Ovary (tissue), 3 donors: ENCODE measurements at regions not wholly inside any gene's neighbourhood (a gene's known extent, or its start where the extent isn't known, plus 50 kb on each side); places are given as distances from the start of the nearest gene placed in this dataset.
"Not testable (repeated sequence)": the region's sequence is repeated elsewhere in the genome, so short reads cannot be mapped to it uniquely, and the experiment has no call there.

Experiments used
- POLR2A ChIP-seq: fragments of 450-650 bp; IDR thresholded peaks from one replicate; pipeline ENCODE4 v1.6.1; 2017; ENCODE audit warnings: antibody characterized with exemption, mild to moderate bottlenecking, moderate library complexity
- TF ChIP-seq, protein P1 (sequence below), 3 donors: fragments of 450-650 bp in 2 of 3; fragments of 200-600 bp in 1 of 3; IDR thresholded peaks; one replicate each; pipeline versions ENCODE4 v1.5.1 to v1.8.0; 2016 to 2022; ENCODE audit warnings: antibody characterized with exemption in 3 of 3, mild to moderate bottlenecking in 1 of 3
- donor health status: DM: no; HTN: no; CAD: no.

DNA sequence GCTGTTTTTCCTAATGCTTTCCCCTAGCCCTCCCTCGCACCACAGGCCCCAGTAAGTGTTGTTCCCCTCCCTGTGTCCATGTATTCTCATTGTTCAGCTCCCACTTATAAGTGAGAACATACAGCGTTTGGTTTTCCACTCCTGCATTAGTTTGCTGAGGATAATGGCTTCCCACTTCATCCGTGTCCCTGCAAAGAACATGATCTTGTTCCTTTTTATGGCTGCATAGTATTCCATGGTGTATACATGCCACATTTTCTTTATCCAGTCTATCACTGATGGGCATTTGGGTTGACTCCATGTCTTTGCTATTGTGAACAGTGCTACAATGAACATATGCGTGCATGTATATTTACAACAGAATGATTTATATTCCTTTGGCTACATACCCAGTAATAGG, 99.1 kb upstream of the CCDC28A start:
- not testable (repeated sequence) for TF ChIP-seq POLR2A
- TF ChIP-seq, protein P1, sequence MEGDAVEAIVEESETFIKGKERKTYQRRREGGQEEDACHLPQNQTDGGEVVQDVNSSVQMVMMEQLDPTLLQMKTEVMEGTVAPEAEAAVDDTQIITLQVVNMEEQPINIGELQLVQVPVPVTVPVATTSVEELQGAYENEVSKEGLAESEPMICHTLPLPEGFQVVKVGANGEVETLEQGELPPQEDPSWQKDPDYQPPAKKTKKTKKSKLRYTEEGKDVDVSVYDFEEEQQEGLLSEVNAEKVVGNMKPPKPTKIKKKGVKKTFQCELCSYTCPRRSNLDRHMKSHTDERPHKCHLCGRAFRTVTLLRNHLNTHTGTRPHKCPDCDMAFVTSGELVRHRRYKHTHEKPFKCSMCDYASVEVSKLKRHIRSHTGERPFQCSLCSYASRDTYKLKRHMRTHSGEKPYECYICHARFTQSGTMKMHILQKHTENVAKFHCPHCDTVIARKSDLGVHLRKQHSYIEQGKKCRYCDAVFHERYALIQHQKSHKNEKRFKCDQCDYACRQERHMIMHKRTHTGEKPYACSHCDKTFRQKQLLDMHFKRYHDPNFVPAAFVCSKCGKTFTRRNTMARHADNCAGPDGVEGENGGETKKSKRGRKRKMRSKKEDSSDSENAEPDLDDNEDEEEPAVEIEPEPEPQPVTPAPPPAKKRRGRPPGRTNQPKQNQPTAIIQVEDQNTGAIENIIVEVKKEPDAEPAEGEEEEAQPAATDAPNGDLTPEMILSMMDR (IDR thresholded peaks at IDR 0.05) = not testable (repeated sequence)
